CD8-positive, alpha-beta memory T cell (primary cell): ENCODE measurements at regions not wholly inside any gene's neighbourhood (a gene's known extent, or its start where the extent isn't known, plus 50 kb on each side); places are given as distances from the start of the nearest gene placed in this dataset.

ENCODE experiments used
- CTCF ChIA-PET: fragments of 350-600 bp; sonication (Branson Sonifier 250); formaldehyde crosslinking; loops from one replicate; lab custom pipeline; 2021; ENCODE audit warnings: antibody characterized with exemption; lab: Charles Lee
- POLR2A ChIA-PET: fragments of 350-600 bp; sonication (Branson Sonifier 250); formaldehyde crosslinking; loops from one replicate; lab custom pipeline; 2021; ENCODE audit warnings: antibody characterized with exemption; lab: Charles Lee
- DNase-seq, 5 donors: peaks; one replicate each; pipeline versions ENCODE4 v3.0.0 to v3.0.0-alpha.2; 2020 to 2022; ENCODE audit warnings: mixed read lengths in 1 of 5
- H3K27ac ChIP-seq: one replicate; pipeline ENCODE4 v1.7.0; 2013; ENCODE audit warnings: low read depth, mild to moderate bottlenecking, low read length, moderate library complexity
- H3K27me3 ChIP-seq: 2 replicates; pipeline ENCODE4 v1.7.0; 2013; ENCODE audit warnings: low read length, mild to moderate bottlenecking; ENCODE audit not compliant: insufficient read depth, poor library complexity, severe bottlenecking
- H3K36me3 ChIP-seq: 2 replicates; pipeline ENCODE4 v1.7.0; 2013; ENCODE audit warnings: mild to moderate bottlenecking, low read length, moderate library complexity; ENCODE audit not compliant: insufficient read depth
- H3K4me1 ChIP-seq: 2 replicates; pipeline ENCODE4 v1.7.0; 2013; ENCODE audit warnings: mild to moderate bottlenecking, low read length, moderate library complexity; ENCODE audit not compliant: insufficient read depth
- H3K4me3 ChIP-seq: 2 replicates; pipeline ENCODE4 v1.7.0; 2013; ENCODE audit warnings: mild to moderate bottlenecking, low read length
- H3K9me3 ChIP-seq: 2 replicates; pipeline ENCODE4 v1.7.0; 2013; ENCODE audit warnings: mild to moderate bottlenecking, low read length
- H3K27ac Mint-ChIP-seq, 8 donors: one replicate each; pipeline ENCODE4 v1.8.0; 2020 to 2021; ENCODE audit warnings: mixed read lengths in 8 of 8, mild to moderate bottlenecking in 6 of 8, inconsistent platforms in 3 of 8, moderate library complexity in 3 of 8
- H3K27me3 Mint-ChIP-seq, 2 donors: one replicate each; pipeline ENCODE4 v1.8.0; 2020 to 2021; ENCODE audit warnings: mixed read lengths in 2 of 2, mild to moderate bottlenecking in 1 of 2, moderate library complexity in 1 of 2
- H3K36me3 Mint-ChIP-seq, 3 donors: one replicate each; pipeline ENCODE4 v1.8.0; 2020 to 2021; ENCODE audit warnings: mixed read lengths in 3 of 3, inconsistent platforms in 1 of 3, mild to moderate bottlenecking in 1 of 3
- H3K4me1 Mint-ChIP-seq, 3 donors: one replicate each; pipeline ENCODE4 v1.8.0; 2020 to 2021; ENCODE audit warnings: mixed read lengths in 3 of 3, inconsistent platforms in 1 of 3, mild to moderate bottlenecking in 1 of 3
- H3K4me3 Mint-ChIP-seq, 7 donors: one replicate each; pipeline ENCODE4 v1.8.0; 2020 to 2021; ENCODE audit warnings: mixed read lengths in 7 of 7, mild to moderate bottlenecking in 6 of 7, moderate library complexity in 4 of 7, inconsistent platforms in 2 of 7
- H3K9me3 Mint-ChIP-seq, 5 donors: one replicate each; pipeline ENCODE4 v1.8.0; 2020 to 2022; ENCODE audit warnings: mixed read lengths in 5 of 5, mild to moderate bottlenecking in 3 of 5, moderate library complexity in 2 of 5, inconsistent platforms in 1 of 5

DNA sequence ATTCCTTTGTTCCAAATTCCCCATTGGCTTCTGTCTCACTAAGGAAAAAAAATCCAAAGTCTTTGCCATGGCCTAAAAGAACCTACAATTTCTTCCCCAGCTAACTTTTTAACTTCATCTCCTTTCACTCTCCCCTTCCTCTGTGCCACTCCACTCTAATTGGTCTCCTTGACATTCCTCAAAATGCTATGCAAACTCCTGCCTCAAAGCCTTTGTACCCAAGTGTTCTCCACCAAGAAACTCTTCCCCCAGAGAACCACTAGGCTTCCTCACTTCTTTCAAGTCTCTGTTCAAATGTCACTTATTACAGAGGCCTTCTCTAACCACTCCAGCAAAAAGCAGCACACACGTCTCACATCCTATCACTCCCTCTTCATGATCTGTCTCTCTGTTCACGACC lies 91.6 kb upstream of the NR4A3 start:
- Histone ChIP-seq H3K4me3 (no peak overlapping the region), H3K27me3 (no peaks in the 10 kb centered on the region), H3K4me1 (peaks cover 6% of the 10 kb centered on the region), H3K36me3 (no peaks in the 10 kb centered on the region), H3K9me3 (no peaks in the 10 kb centered on the region), H3K27ac (no peak overlapping the region)
- no peak overlapping the region for H3K27ac Mint-ChIP-seq
- H3K36me3 Mint-ChIP-seq = peaks cover 0 to 6% (median 0%) of the 10 kb centered on the region in 3 donors
- H3K27me3 Mint-ChIP-seq = peaks cover 0 to 13% of the 10 kb centered on the region in 2 donors
- H3K9me3 Mint-ChIP-seq = no peaks in the 10 kb centered on the region
- peaks cover 4 to 6% (median 5%) of the 10 kb centered on the region in 3 donors for H3K4me1 Mint-ChIP-seq
- ChIA-PET POLR2A (interaction anchor here (1.2 kb wide), 1 partner anchor 11 kb away, joined by 4 read pairs; no protein-coding TSS in a partner anchor), CTCF (no interaction called here)
- DNase-seq = no peak
- H3K4me3 Mint-ChIP-seq = no peak overlapping the region

- Mint-ChIP-seq H3K36me3 (peaks cover 0 to 6% (median 0%) of the 10 kb centered on the region in 3 donors), H3K9me3 (no peaks in the 10 kb centered on the region), H3K27me3 (peaks cover 2 to 13% of the 10 kb centered on the region in 2 donors), H3K27ac (no peak overlapping the region), H3K4me3 (no peak overlapping the region), H3K4me1 (peaks cover 4 to 5% (median 4%) of the 10 kb centered on the region in 3 donors)
- Histone ChIP-seq H3K27me3 (no peaks in the 10 kb centered on the region), H3K36me3 (no peaks in the 10 kb centered on the region), H3K27ac (no peak overlapping the region), H3K9me3 (no peaks in the 10 kb centered on the region), H3K4me1 (no peaks in the 10 kb centered on the region), H3K4me3 (no peak overlapping the region)
- ChIA-PET POLR2A (no interaction called here), CTCF (no interaction called here)
- no peak for DNase-seq
Observed at GRCh38 chr9:99731950-99732349, 89.7 kb upstream of the NR4A3 start.

DNA sequence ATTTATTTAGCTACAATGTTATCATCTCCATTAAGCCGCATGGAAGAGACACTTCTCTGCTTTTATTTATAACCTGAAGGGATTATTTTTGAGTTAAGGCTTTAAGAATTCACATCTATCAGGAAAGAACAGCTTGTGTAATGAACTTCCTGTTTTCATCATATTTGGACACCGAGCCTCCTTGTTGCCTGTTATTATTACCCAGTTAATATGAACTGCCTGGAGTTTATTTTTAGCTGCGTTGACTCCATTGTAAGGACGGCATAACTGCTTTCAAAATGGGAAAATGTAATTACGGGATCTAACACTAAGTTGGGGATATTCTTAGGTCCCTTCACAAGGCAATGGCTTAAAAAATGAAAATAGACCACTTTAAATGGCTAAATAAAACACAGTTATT lies 89.0 kb upstream of the NR4A3 start:
- Mint-ChIP-seq H3K27ac (no peak overlapping the region), H3K9me3 (no peaks in the 10 kb centered on the region), H3K27me3 (peaks cover 2 to 19% of the 10 kb centered on the region in 2 donors), H3K36me3 (peaks cover 0 to 6% (median 0%) of the 10 kb centered on the region in 3 donors), H3K4me3 (no peak overlapping the region), H3K4me1 (peaks cover 4 to 5% (median 4%) of the 10 kb centered on the region in 3 donors)
- Histone ChIP-seq H3K27me3 (no peaks in the 10 kb centered on the region), H3K27ac (no peak overlapping the region), H3K36me3 (no peaks in the 10 kb centered on the region), H3K9me3 (no peaks in the 10 kb centered on the region), H3K4me3 (no peak overlapping the region), H3K4me1 (no peaks in the 10 kb centered on the region)
- POLR2A ChIA-PET = no interaction called here
- DNase-seq = no peak
- CTCF ChIA-PET = no interaction called here

DNA sequence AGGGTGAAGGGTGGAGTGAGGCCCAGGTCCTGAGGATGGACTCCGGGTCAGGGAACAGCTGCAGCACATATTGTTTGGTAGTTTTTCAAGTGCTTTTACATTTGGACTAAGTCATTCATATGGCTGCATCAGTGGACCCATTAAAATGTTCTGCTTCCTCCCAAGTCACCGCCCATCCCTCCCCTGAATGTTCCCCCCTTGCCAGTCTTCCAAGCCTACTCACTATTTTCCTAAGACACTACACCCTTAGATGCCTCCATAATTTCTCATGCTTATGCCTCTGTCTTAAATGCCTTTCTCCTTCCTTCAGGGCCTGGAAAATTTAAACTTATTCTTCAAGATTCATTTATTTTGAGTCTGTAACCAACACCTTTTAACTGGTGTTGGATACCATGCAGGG lies 86.6 kb upstream of the NR4A3 start:
- no peaks in the 10 kb centered on the region for H3K36me3 ChIP-seq
- DNase-seq = no peak
- CTCF ChIA-PET = no interaction called here

GRCh38 chr9:99736291-99736690 lies 85.4 kb upstream of the NR4A3 start:
- Histone ChIP-seq H3K36me3 (no peaks in the 10 kb centered on the region), H3K27ac (no peak overlapping the region), H3K4me1 (no peaks in the 10 kb centered on the region), H3K27me3 (no peaks in the 10 kb centered on the region), H3K4me3 (no peak overlapping the region), H3K9me3 (no peaks in the 10 kb centered on the region)
- DNase-seq = no peak
- Mint-ChIP-seq H3K4me1 (peaks cover 4 to 5% (median 4%) of the 10 kb centered on the region in 3 donors), H3K27me3 (peaks cover 2 to 20% of the 10 kb centered on the region in 2 donors), H3K27ac (no peak overlapping the region), H3K9me3 (no peaks in the 10 kb centered on the region), H3K36me3 (no peaks in the 10 kb centered on the region), H3K4me3 (no peak overlapping the region)
- ChIA-PET POLR2A (no interaction called here), CTCF (no interaction called here)

More for the DNA sequence above, 86.6 kb upstream of the NR4A3 start:
- Histone ChIP-seq H3K4me1 (no peaks in the 10 kb centered on the region), H3K27ac (no peak overlapping the region), H3K27me3 (no peaks in the 10 kb centered on the region), H3K4me3 (no peak overlapping the region), H3K9me3 (no peaks in the 10 kb centered on the region)
- POLR2A ChIA-PET = no interaction called here
- H3K9me3 Mint-ChIP-seq = no peaks in the 10 kb centered on the region
- H3K4me3 Mint-ChIP-seq = no peak overlapping the region
- H3K36me3 Mint-ChIP-seq = peaks cover 0 to 2% (median 0%) of the 10 kb centered on the region in 3 donors
- H3K4me1 Mint-ChIP-seq = peaks cover 4 to 5% (median 4%) of the 10 kb centered on the region in 3 donors
- no peak overlapping the region for H3K27ac Mint-ChIP-seq
- H3K27me3 Mint-ChIP-seq = peaks cover 2 to 20% of the 10 kb centered on the region in 2 donors

- H3K9me3 ChIP-seq = no peaks in the 10 kb centered on the region
- no peak overlapping the region for H3K27ac Mint-ChIP-seq
- no peaks in the 10 kb centered on the region for H3K9me3 Mint-ChIP-seq
- no peaks in the 10 kb centered on the region for H3K4me1 ChIP-seq
- ChIA-PET POLR2A (no interaction called here), CTCF (no interaction called here)
- H3K4me3 ChIP-seq = no peak overlapping the region
- H3K27me3 Mint-ChIP-seq = peaks cover 2 to 19% of the 10 kb centered on the region in 2 donors
- H3K36me3 Mint-ChIP-seq = no peaks in the 10 kb centered on the region
- DNase-seq = no peak
- peaks cover 2 to 3% (median 2%) of the 10 kb centered on the region in 3 donors for H3K4me1 Mint-ChIP-seq
- H3K27me3 ChIP-seq = no peaks in the 10 kb centered on the region
- no peaks in the 10 kb centered on the region for H3K36me3 ChIP-seq
- H3K4me3 Mint-ChIP-seq = no peak overlapping the region
- H3K27ac ChIP-seq = no peak overlapping the region
Observed at GRCh38 chr9:99737649-99738048, 84.0 kb upstream of the NR4A3 start.

GRCh38 chr9:99743006-99743405 lies 78.7 kb upstream of the NR4A3 start:
- DNase-seq = no peak
- H3K4me3 ChIP-seq = no peak overlapping the region
- POLR2A ChIA-PET = no interaction called here
- no peak overlapping the region for H3K4me3 Mint-ChIP-seq
- no peaks in the 10 kb centered on the region for H3K36me3 ChIP-seq
- H3K27me3 ChIP-seq = no peaks in the 10 kb centered on the region
- no peak overlapping the region for H3K27ac Mint-ChIP-seq
- H3K9me3 Mint-ChIP-seq = no peaks in the 10 kb centered on the region
- no peaks in the 10 kb centered on the region for H3K9me3 ChIP-seq
- peaks cover 4 to 9% of the 10 kb centered on the region in 2 donors for H3K27me3 Mint-ChIP-seq
- no peaks in the 10 kb centered on the region for H3K4me1 Mint-ChIP-seq
- no peaks in the 10 kb centered on the region for H3K4me1 ChIP-seq
- CTCF ChIA-PET = no interaction called here
- H3K27ac ChIP-seq = no peak overlapping the region
- H3K36me3 Mint-ChIP-seq = no peaks in the 10 kb centered on the region

DNA sequence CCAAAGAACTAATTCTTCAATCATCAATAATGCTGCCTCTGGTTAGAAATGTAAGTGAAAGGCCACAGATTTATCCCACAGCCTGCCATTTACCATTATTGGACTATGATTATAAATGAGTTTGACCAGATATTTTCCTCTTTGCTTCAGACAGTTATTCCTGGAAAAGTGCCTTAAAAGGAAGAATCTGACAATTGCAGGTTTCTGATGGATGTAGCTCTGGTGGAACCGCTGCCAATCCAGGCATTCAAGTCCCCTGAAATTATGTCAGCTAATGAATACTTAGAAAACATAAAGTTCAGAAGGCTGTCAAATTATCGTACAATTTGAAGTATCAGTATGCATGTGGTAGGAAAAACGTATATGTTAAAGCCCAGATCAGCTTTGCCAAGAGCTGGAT lies 78.2 kb upstream of the NR4A3 start:
- Histone ChIP-seq H3K27me3 (no peaks in the 10 kb centered on the region), H3K4me3 (no peak overlapping the region), H3K27ac (no peak overlapping the region), H3K36me3 (no peaks in the 10 kb centered on the region), H3K4me1 (no peaks in the 10 kb centered on the region), H3K9me3 (no peaks in the 10 kb centered on the region)
- peaks cover 6 to 9% of the 10 kb centered on the region in 2 donors for H3K27me3 Mint-ChIP-seq
- ChIA-PET POLR2A (no interaction called here), CTCF (no interaction called here)
- no peak overlapping the region for H3K4me3 Mint-ChIP-seq
- DNase-seq = no peak
- H3K36me3 Mint-ChIP-seq = no peaks in the 10 kb centered on the region
- no peaks in the 10 kb centered on the region for H3K9me3 Mint-ChIP-seq
- no peaks in the 10 kb centered on the region for H3K4me1 Mint-ChIP-seq
- no peak overlapping the region for H3K27ac Mint-ChIP-seq

DNA sequence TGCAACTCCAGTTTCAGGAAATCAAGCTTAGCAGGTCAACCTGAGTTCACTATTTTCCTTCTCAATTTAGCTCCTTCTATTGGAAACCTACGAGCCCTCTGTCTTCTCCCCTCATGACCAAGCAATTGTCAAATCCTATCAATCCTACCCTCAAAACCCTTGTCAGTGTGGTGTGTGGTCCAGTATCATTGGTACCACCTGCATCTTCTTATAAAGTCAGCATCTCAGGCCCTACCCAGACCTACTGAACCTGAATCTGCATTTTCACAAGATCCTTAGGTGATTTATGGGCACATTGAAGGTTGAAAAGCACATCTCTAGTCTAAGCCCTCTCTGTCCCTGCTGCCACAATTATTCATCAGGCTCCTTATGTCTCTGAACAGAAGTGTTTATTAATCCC lies 77.6 kb upstream of the NR4A3 start:
- no peak overlapping the region for H3K27ac ChIP-seq
- H3K36me3 ChIP-seq = no peaks in the 10 kb centered on the region
- Mint-ChIP-seq H3K4me1 (no peaks in the 10 kb centered on the region), H3K27ac (no peak overlapping the region), H3K4me3 (no peak overlapping the region), H3K27me3 (peaks cover 8 to 9% of the 10 kb centered on the region in 2 donors), H3K36me3 (no peaks in the 10 kb centered on the region), H3K9me3 (no peaks in the 10 kb centered on the region)
- no peaks in the 10 kb centered on the region for H3K4me1 ChIP-seq
- CTCF ChIA-PET = no interaction called here
- POLR2A ChIA-PET = no interaction called here
- no peaks in the 10 kb centered on the region for H3K9me3 ChIP-seq
- H3K27me3 ChIP-seq = no peaks in the 10 kb centered on the region
- H3K4me3 ChIP-seq = no peak overlapping the region
- no peak for DNase-seq
